ENCODE measurements at regions not wholly inside any gene's neighbourhood (a gene's known extent, or its start where the extent isn't known, plus 50 kb on each side); places are given as distances from the start of the nearest gene placed in this dataset.

- H3K27ac ChIP-seq: no peak overlapping the region
- TF ChIP-seq ZFX (IDR thresholded peaks at IDR 0.05) (no peak), CTCF (conservative IDR thresholded peaks at IDR 0.05) (no peak)
These were observed 378.1 kb upstream of the FAM174A start for GRCh38 chr5:100157066-100157465.

GRCh38 chr5:100148239-100148638 lies 386.9 kb upstream of the FAM174A start:
- H3K27ac ChIP-seq: no peak overlapping the region
- no peak for TF ChIP-seq ZFX (IDR thresholded peaks at IDR 0.05)
- no peak for TF ChIP-seq CTCF (conservative IDR thresholded peaks at IDR 0.05)

GRCh38 chr5:100142607-100143006 lies 392.6 kb upstream of the FAM174A start:
- no peak overlapping the region for H3K27ac ChIP-seq
- no peak for TF ChIP-seq CTCF (conservative IDR thresholded peaks at IDR 0.05)

- H3K27ac ChIP-seq: no peak overlapping the region
- TF ChIP-seq CTCF (conservative IDR thresholded peaks at IDR 0.05) (no peak), ZFX (IDR thresholded peaks at IDR 0.05) (no peak)
These were observed 404.0 kb upstream of the FAM174A start for GRCh38 chr5:100131161-100131560.

- TF ChIP-seq CTCF (conservative IDR thresholded peaks at IDR 0.05): no peak
- no peak for TF ChIP-seq ZFX (IDR thresholded peaks at IDR 0.05)
- H3K27ac ChIP-seq: no peak overlapping the region
These were observed 404.9 kb upstream of the FAM174A start for GRCh38 chr5:100130307-100130706.

GRCh38 chr5:100119903-100120302 lies 415.3 kb upstream of the FAM174A start:
- TF ChIP-seq ZFX (IDR thresholded peaks at IDR 0.05): no peak
- no peak for TF ChIP-seq CTCF (conservative IDR thresholded peaks at IDR 0.05)
- H3K27ac ChIP-seq: no peak overlapping the region

- TF ChIP-seq CTCF (conservative IDR thresholded peaks at IDR 0.05): no peak
- no peak for TF ChIP-seq ZFX (IDR thresholded peaks at IDR 0.05)
- H3K27ac ChIP-seq: no peak overlapping the region
These were observed 424.7 kb upstream of the FAM174A start for GRCh38 chr5:100110497-100110896.

Measured in C4-2B (cell line).